UCSD-AML1 (cell line): ENCODE measurements at regions not wholly inside any gene's neighbourhood (a gene's known extent, or its start where the extent isn't known, plus 50 kb on each side); places are given as distances from the start of the nearest gene placed in this dataset.
"Not testable (repeated sequence)": the region's sequence is repeated elsewhere in the genome, so short reads cannot be mapped to it uniquely, and the experiment has no call there.

Experiments used
- DNase-seq: peaks from one replicate; lab custom pipeline; 2025; ENCODE audit not compliant: unreplicated experiment; lab: John Stamatoyannopoulos, UW

DNA sequence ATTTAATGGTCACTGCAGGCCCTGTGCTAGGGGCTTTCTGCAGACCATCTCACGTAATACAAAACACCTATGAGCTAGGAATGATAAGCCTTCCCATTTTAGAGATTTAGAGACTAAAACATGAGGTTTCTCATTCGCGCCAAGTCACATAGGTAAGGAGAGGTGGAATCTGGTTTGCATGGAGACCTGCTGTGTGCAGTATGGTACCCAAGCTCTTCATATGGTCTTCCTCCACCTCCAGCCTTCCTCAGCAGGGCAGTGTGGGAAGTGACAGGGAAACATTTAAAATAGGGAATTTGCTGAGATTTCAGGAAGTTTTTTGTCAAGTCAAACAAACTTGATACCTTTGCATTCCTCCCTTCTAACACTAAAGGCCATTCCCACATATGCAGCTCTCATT is 337.6 kb downstream of the IL20RB start:
- DNase-seq: no peak

DNA sequence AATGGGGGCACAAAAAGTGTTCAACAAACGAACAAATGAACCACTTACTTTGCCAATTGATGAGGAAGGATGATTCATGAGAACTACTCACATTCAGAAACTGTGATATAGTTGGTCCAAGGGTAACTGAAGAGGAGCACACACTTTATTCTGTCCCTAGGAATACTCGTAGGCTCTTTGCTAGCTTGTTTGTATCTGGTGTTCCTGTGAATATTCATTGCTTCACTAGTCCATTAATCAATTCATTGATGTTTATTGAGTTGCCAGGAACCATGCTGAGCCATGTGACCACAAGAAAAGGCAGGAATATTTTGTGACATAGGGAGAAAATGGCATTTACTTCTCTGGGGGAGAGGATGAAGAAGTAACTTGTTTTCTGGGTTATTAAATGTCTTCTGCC is 338.3 kb downstream of the IL20RB start:
- no peak for DNase-seq

GRCh38 chr3:137297770-137298169 is 340.0 kb downstream of the IL20RB start:
- DNase-seq: no peak

- no peak for DNase-seq
Observed at GRCh38 chr3:137300703-137301102, 342.9 kb downstream of the IL20RB start.

DNA sequence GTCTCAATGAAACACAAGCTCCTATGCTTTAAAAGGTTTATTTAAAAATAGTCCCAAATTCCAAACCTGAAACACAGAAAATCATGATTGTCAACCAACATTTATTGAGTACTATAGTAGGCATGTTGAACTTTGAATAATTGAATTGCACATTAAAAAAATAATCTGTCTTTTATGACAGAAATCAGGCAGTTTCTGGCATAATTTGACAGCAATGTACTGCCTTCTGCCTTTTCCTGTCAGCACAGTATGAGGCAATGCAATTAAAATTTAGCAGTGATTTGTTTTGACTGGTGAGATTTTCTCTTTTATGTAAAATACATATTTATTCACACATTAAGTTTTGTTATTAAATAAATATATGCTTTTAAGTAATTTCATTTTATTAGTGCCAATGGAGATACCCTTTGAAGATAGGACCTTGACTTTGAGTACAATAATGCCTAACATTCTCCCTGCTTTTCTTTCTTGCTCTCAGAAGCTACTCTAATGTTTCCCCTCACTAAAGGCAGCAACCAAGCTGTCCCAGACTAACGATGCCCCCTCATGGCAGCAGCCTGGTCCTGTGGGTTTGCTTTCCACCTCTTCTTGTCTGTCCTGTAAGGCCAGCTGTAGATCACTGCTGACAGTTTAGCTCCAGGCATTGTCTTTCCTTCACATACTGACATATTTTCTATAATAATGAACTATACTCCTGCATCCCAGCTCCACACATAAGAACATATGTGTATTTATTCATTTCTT is 346.7 kb downstream of the IL20RB start:
- no peak for DNase-seq

GRCh38 chr3:137324114-137324513 is 366.3 kb downstream of the IL20RB start:
- no peak for DNase-seq

GRCh38 chr3:137325170-137325569 is 367.4 kb downstream of the IL20RB start:
- DNase-seq: no peak

GRCh38 chr3:137325934-137326333 is 368.2 kb downstream of the IL20RB start:
- no peak for DNase-seq

- DNase-seq: no peak
Observed at GRCh38 chr3:137329594-137329993, 371.8 kb downstream of the IL20RB start.

GRCh38 chr3:137330246-137330645 is 372.5 kb downstream of the IL20RB start:
- no peak for DNase-seq

- DNase-seq: no peak
Observed at GRCh38 chr3:137332297-137332696, 374.5 kb downstream of the IL20RB start.

DNA sequence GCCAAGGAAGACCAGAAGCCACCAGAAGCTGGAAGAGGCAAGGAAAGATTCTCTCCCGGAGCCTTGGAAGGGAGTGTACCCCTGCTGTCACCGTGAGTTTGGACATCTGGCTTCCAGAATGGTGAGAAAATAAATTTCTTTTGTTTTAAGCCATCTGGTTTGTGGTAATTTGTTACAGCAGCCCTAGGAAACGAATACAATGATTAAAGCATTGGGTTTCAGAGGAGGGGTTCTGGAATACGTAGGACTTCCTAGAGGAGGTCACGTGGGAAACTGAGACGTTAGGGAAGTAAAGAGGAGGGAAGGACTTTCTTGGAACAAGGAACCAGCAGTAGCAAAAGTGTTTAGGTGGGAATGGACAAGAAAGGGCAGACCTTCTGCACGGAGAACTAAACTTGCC is 377.7 kb downstream of the IL20RB start:
- DNase-seq: no peak

GRCh38 chr3:137338400-137338799 is 380.6 kb downstream of the IL20RB start:
- DNase-seq: not testable (repeated sequence)

DNA sequence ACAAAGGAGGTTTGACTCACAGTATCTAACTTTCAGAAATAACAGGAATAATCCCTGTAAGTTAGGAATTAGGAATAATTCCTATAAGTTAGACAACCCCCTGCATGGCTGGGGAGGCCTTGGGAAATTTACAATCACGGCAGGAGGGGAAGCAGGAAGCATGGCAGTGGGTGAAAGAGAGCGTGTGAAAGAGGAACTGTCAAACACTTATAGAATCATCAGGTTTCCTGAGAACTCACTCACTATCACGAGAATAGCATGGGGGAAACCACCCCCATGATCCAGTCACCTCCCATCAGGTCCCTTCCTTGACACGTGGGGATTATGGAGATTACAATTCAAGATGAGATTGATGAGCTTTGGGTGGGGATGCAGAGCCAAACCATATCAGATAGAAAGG is 385.5 kb downstream of the IL20RB start:
- no peak for DNase-seq

DNA sequence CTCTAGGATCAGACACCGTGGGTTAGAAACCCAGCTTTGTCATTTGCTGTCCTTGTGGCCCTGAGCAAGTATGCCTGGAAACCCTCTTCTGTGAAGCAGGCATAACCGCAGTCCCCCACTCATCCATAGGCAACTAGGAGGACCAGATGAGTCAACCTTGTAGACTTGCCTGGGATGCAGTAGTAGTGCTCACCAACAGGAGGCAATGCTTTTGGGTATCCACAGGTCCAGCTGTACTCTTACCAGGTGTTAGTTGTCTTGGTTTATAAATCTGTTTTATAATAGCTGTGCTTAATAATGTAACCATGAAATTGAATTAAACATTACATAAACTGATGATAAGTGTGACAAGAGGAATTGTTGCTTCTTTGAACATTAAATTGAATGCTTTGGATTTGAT is 389.3 kb downstream of the IL20RB start:
- DNase-seq: no peak

DNA sequence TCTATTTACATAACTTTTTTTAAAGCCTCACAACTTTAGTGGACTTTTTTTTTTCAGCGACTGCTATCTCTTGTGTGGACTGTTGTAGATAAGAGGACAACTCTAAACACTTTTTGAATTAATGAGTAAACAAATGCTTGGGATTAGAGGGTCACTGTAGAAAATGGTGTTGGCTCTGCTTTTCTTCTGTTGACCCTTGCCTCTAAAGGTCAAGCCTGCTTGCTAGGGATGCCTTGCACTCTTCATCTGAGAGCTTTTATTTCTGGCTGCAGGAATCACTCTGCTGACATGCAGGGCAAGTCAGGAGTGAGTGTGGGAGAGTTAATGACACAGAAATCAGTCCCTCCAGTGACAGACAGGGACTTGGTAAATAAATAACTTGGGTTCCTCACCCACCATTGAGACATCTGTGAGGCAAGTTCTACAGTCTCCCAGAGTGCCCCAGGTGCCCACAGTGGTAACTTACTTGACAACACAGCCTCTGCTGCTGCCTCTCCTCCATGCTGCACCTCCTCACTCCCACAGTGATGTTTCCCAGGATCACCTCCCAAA is 390.1 kb downstream of the IL20RB start:
- DNase-seq: no peak

DNA sequence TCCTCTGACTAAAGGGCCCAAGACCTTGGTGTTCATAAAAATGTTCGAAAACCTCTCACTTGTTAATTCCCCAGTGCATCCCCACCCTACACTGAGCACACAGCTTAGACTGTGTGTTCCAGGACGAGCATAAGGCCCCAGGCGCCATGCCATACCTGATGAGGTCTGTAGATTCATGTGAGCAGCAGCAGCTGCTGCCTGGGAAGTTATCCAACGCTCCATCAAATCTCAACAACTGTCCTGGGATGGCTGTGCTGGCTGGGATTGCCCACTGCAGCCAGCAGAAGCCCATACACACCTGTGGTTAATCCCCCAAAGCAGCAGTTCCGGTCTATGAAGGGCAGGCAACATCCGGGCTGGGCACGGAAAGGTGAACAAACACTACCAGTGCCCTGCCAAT is 391.2 kb downstream of the IL20RB start:
- no peak for DNase-seq

DNA sequence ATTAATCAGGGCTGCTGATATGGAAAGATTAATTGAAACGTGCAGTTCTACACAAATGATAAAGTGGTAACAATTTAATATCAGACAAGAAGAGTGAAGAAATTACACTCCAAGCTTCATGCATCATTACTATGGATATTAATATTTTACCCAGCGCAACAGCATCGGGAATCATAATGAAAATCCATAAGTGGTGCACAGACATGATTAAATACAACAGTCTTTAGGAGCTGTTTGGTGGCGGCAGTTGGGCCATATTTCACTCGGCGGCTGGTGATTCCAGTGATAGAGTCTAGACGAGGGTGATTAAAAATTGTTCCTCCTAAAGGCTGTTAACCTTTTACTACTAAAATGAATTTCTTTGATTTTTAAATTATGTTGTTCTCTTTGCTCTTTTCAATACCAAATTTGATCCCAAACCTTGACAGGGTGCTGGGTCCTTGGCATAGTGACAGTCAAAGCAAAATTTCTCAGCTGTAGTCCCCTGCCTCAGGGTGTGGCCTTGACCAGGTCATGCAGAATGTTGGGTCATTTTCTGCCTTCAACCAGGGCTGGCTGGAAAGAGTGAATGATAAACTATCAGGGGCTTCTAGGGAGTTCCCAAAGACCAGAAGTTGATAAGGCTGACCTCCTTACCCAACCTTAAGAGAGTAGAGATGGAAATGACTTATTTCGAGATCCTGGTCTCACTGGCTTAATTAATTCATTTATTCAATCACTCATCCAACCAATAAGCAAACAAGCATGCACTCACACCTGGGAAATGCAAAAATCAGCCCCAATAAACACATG is 392.0 kb downstream of the IL20RB start:
- no peak for DNase-seq

- DNase-seq: no peak
Observed at GRCh38 chr3:137360531-137361201, 402.9 kb downstream of the IL20RB start.

DNA sequence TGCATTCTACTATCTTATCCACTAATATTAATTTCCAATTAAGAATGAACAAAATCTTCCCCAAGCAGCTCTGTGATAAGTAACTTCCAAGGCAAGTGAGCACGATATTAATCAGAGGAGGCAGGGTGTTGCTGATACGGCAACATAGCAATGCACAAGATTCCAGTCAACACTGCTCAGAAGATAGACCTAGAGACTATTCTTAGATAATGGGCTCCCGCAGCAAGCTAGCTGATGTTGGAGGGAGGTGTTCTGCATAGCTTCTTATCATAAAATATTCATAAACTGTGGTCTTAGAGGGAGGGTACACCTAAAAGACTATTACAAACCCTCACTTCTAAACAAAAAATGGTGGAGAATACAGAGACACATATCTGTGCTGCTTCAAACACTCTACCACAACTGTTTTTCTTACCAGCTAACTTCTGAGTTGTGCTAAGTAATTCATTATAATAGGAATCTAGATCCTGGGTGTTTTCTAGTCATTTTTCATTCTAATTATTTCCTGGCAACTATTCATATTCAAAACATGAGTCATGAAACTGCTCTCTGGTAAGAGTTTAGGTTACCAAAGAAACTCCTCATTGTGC is 382.0 kb upstream of the SOX14 start:
- no peak for DNase-seq

- no peak for DNase-seq
Observed at GRCh38 chr3:137385922-137386321, 378.2 kb upstream of the SOX14 start.
